Mesenchymal stem cell (in vitro differentiated cells and primary cell): ENCODE measurements at regions not wholly inside any gene's neighbourhood (a gene's known extent, or its start where the extent isn't known, plus 50 kb on each side); places are given as distances from the start of the nearest gene placed in this dataset.

Source experiments
- DNase-seq: peaks from one replicate; pipeline ENCODE4 v3.0.0-alpha.2; 2013
- H2AFZ ChIP-seq: one replicate; pipeline ENCODE4 v1.6.1; 2013; ENCODE audit warnings: low read depth, mild to moderate bottlenecking, control low read depth, inconsistent platforms, low read length, moderate library complexity
- H2AK5ac ChIP-seq: 2 replicates; pipeline ENCODE4 v1.6.1; 2013; ENCODE audit warnings: low read length, moderate library complexity, mild to moderate bottlenecking, inconsistent platforms; ENCODE audit not compliant: severe bottlenecking
- H2BK120ac ChIP-seq: one replicate; pipeline ENCODE4 v1.6.1; 2013; ENCODE audit warnings: low read depth, mild to moderate bottlenecking, inconsistent platforms, low read length, moderate library complexity
- H2BK12ac ChIP-seq, 2 experiments: one replicate each; pipeline ENCODE4 v1.6.1; 2013; ENCODE audit warnings: inconsistent platforms in 2 of 2, low read length in 2 of 2, mild to moderate bottlenecking in 2 of 2, moderate library complexity in 2 of 2, control low read depth in 1 of 2
- H2BK15ac ChIP-seq: one replicate; pipeline ENCODE4 v1.6.1; 2013; ENCODE audit warnings: mild to moderate bottlenecking, low read depth, inconsistent platforms; ENCODE audit not compliant: poor library complexity, severe bottlenecking
- H2BK5ac ChIP-seq: 2 replicates; pipeline ENCODE4 v1.6.1; 2013; ENCODE audit warnings: low read depth, mild to moderate bottlenecking, low read length, control low read depth, inconsistent platforms; ENCODE audit not compliant: poor library complexity, severe bottlenecking
- H3K14ac ChIP-seq, 2 experiments: one replicate each; pipeline ENCODE4 v1.6.1; 2013; ENCODE audit warnings: inconsistent platforms in 2 of 2, low read length in 2 of 2, control low read depth in 1 of 2, mild to moderate bottlenecking in 1 of 2, moderate library complexity in 1 of 2
- H3K18ac ChIP-seq, 2 experiments: one replicate each; pipeline ENCODE4 v1.6.1; 2013; ENCODE audit warnings: inconsistent platforms in 2 of 2, low read length in 2 of 2, control low read depth in 1 of 2, low read depth in 1 of 2, mild to moderate bottlenecking in 1 of 2
- H3K23ac ChIP-seq, 2 experiments: one replicate each; pipeline ENCODE4 v1.6.1; 2013; ENCODE audit warnings: inconsistent platforms in 2 of 2, low read length in 2 of 2, mild to moderate bottlenecking in 2 of 2, moderate library complexity in 2 of 2, control low read depth in 1 of 2
- H3K27ac ChIP-seq: 2 replicates; pipeline ENCODE4 v1.5.1; 2013; ENCODE audit warnings: mild to moderate bottlenecking, moderate library complexity, low read length, control low read depth, inconsistent platforms; ENCODE audit not compliant: poor library complexity, severe bottlenecking
- H3K27me3 ChIP-seq, 2 experiments: 2 replicates each; pipeline versions ENCODE4 v1.6.1 to v1.7.0; 2013; ENCODE audit warnings: low read length in 2 of 2, mild to moderate bottlenecking in 2 of 2, moderate library complexity in 2 of 2, control low read depth in 1 of 2, inconsistent platforms in 1 of 2; ENCODE audit not compliant: control insufficient read depth in 1 of 2, insufficient read depth in 1 of 2
- H3K36me3 ChIP-seq, 2 experiments: 2 replicates each; pipeline versions ENCODE4 v1.6.1 to v1.7.0; 2013; ENCODE audit warnings: low read length in 2 of 2, control low read depth in 1 of 2, inconsistent platforms in 1 of 2, low read depth in 1 of 2, mild to moderate bottlenecking in 1 of 2; ENCODE audit not compliant: insufficient read depth in 2 of 2, control insufficient read depth in 1 of 2
- H3K4ac ChIP-seq, 2 experiments: one replicate each; pipeline ENCODE4 v1.6.1; 2013; ENCODE audit warnings: inconsistent platforms in 2 of 2, low read length in 2 of 2, mild to moderate bottlenecking in 2 of 2, moderate library complexity in 2 of 2, control low read depth in 1 of 2, low read depth in 1 of 2
- H3K4me1 ChIP-seq: 2 replicates; pipeline ENCODE4 v1.6.1; 2013; ENCODE audit warnings: low read depth, low read length, control low read depth; ENCODE audit not compliant: control insufficient read depth, insufficient read depth
- H3K4me2 ChIP-seq: 2 replicates; pipeline ENCODE4 v1.6.1; 2013; ENCODE audit warnings: low read length, mild to moderate bottlenecking, inconsistent platforms; ENCODE audit not compliant: poor library complexity, severe bottlenecking
- H3K4me3 ChIP-seq, 2 experiments: 2 replicates each; pipeline versions ENCODE4 v1.5.1 to v1.7.0; 2013; ENCODE audit warnings: low read length in 2 of 2, mild to moderate bottlenecking in 2 of 2, control low read depth in 1 of 2, low read depth in 1 of 2; ENCODE audit not compliant: insufficient read depth in 1 of 2
- H3K79me1 ChIP-seq: replicated peaks from 2 replicates; pipeline ENCODE4 v1.6.1; 2013; ENCODE audit warnings: mild to moderate bottlenecking, control low read depth, low read length, inconsistent platforms; ENCODE audit not compliant: poor library complexity, severe bottlenecking
- H3K9ac ChIP-seq: 2 replicates; pipeline ENCODE4 v1.7.0; 2013; ENCODE audit warnings: mild to moderate bottlenecking, low read length, moderate library complexity
- H3K9me3 ChIP-seq: 2 replicates; pipeline ENCODE4 v1.7.0; 2013; ENCODE audit warnings: mild to moderate bottlenecking, low read length; ENCODE audit not compliant: control insufficient read depth
- H4K8ac ChIP-seq: one replicate; pipeline ENCODE4 v1.6.1; 2013; ENCODE audit warnings: inconsistent platforms, mild to moderate bottlenecking, low read length, moderate library complexity
- H4K91ac ChIP-seq: one replicate; pipeline ENCODE4 v1.6.1; 2013; ENCODE audit warnings: mild to moderate bottlenecking, low read length, inconsistent platforms
- WGBS: methylation state at CpG from one replicate; pipeline ENCODE4 v1.1.7; 2013; ENCODE audit warnings: mixed read lengths; 5-methylcytosine and 5-hydroxymethylcytosine counted together

DNA sequence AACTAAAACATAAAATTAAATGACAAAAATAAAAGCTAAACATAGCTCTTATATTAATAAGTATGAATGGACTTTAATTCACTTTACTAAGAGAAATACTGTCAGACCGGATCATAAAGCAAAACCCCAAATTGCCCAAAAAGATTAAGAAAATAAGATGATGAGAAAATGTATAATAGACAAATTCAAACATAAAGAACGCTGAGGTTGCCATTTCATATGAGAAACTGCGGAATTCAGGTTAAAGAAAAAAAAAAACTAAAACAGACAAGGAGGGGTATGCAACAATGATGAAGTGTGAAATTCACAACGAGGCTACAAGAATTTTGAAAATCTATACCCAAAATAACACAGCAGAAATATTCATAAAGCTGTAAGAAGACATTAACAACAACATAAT, 133.6 kb upstream of the JUN start:
- peaks cover 10% of the 10 kb centered on the region for H3K9me3 ChIP-seq
- H2BK120ac ChIP-seq: no peak overlapping the region
- WGBS: 100% methylated on average over 2 of the region's 4 CpGs
- no peak overlapping the region for H2BK15ac ChIP-seq
- no peak overlapping the region for H3K4me2 ChIP-seq
- no peak overlapping the region for H2BK12ac ChIP-seq
- no peak overlapping the region for H3K14ac ChIP-seq
- no peak overlapping the region for H2AK5ac ChIP-seq
- no peak for DNase-seq
- H3K4ac ChIP-seq: no peak overlapping the region
- no peak overlapping the region for H2BK5ac ChIP-seq
- no peak overlapping the region for H3K9ac ChIP-seq
- H3K27me3 ChIP-seq: no peaks in the 10 kb centered on the region
- H3K4me3 ChIP-seq: no peak overlapping the region
- no peaks in the 10 kb centered on the region for H3K79me1 ChIP-seq
- H4K8ac ChIP-seq: no peak overlapping the region
- H3K27ac ChIP-seq: no peak overlapping the region
- no peak overlapping the region for H2AFZ ChIP-seq
- H3K23ac ChIP-seq: no peak overlapping the region
- H3K4me1 ChIP-seq: peaks cover 5% of the 10 kb centered on the region
- no peak overlapping the region for H4K91ac ChIP-seq
- H3K18ac ChIP-seq: no peak overlapping the region
- no peaks in the 10 kb centered on the region for H3K36me3 ChIP-seq

- Histone ChIP-seq H3K14ac (peak overlapping the region in 1 of 2 experiments; percentile 0), H3K23ac (peak overlapping the region in 1 of 2 experiments; percentile 6), H2BK5ac (no peak overlapping the region), H3K4me2 (no peak overlapping the region), H3K27me3 (no peaks in the 10 kb centered on the region), H3K4me1 (peaks cover 5% of the 10 kb centered on the region), H4K8ac (peak overlapping the region; percentile 70), H3K9ac (no peak overlapping the region), H2BK120ac (no peak overlapping the region), H3K4ac (no peak overlapping the region), H4K91ac (peak overlapping the region; percentile 34), H3K36me3 (no peaks in the 10 kb centered on the region), H2AFZ (no peak overlapping the region), H2BK15ac (no peak overlapping the region), H3K4me3 (no peak overlapping the region), H3K79me1 (no peaks in the 10 kb centered on the region), H2AK5ac (peak overlapping the region; percentile 46), H2BK12ac (peak overlapping the region in 1 of 2 experiments; percentile 40), H3K18ac (peak overlapping the region in 1 of 2 experiments; percentile 46), H3K9me3 (peaks cover 10% of the 10 kb centered on the region), H3K27ac (no peak overlapping the region)
- 88% methylated on average over 9 of the region's 9 CpGs for WGBS
- no peak for DNase-seq
These were observed 135.5 kb upstream of the JUN start for GRCh38 chr1:58919226-58919958.

GRCh38 chr1:58919959-58920321, 136.1 kb upstream of the JUN start:
- peak overlapping the region in 1 of 2 experiments; percentile 9 for H3K18ac ChIP-seq
- H4K91ac ChIP-seq: no peak overlapping the region
- H2BK15ac ChIP-seq: no peak overlapping the region
- no peak overlapping the region for H2BK120ac ChIP-seq
- no peak overlapping the region for H3K4me2 ChIP-seq
- no peak overlapping the region for H3K4ac ChIP-seq
- no peak overlapping the region for H3K4me3 ChIP-seq
- H2AK5ac ChIP-seq: no peak overlapping the region
- H3K27ac ChIP-seq: no peak overlapping the region
- H3K79me1 ChIP-seq: no peaks in the 10 kb centered on the region
- H3K9me3 ChIP-seq: peaks cover 8% of the 10 kb centered on the region
- H2AFZ ChIP-seq: no peak overlapping the region
- H3K23ac ChIP-seq: no peak overlapping the region
- H3K9ac ChIP-seq: no peak overlapping the region
- H3K27me3 ChIP-seq: no peaks in the 10 kb centered on the region
- H3K36me3 ChIP-seq: no peaks in the 10 kb centered on the region
- 94% methylated on average over 4 of the region's 4 CpGs for WGBS
- H3K14ac ChIP-seq: no peak overlapping the region
- H3K4me1 ChIP-seq: peaks cover 5% of the 10 kb centered on the region
- DNase-seq: no peak
- H2BK5ac ChIP-seq: no peak overlapping the region
- no peak overlapping the region for H4K8ac ChIP-seq
- peak overlapping the region in 1 of 2 experiments; percentile 21 for H2BK12ac ChIP-seq

DNA sequence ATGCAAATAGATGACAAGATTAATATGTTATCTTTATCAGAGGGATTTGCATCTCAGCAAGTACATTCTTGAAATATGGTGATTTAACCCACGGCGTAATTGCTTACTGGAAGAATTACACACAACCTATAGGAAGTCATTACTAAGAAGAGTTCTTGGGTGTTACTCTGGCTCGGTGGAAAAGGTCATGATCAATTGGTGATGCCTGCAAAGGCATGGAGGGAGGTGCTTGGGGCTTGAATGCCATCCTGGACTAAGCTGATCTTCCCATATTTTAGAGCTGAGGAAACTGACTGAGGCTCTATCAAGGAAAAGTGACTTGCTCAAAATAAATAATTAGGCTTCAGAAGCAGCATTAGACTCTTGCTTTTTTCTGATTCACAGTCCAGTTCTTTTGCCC, 137.5 kb upstream of the JUN start:
- Histone ChIP-seq H2AFZ (no peak overlapping the region), H2BK120ac (no peak overlapping the region), H3K27ac (no peak overlapping the region), H2BK5ac (no peak overlapping the region), H3K23ac (no peak overlapping the region), H2BK12ac (no peak overlapping the region), H3K36me3 (no peaks in the 10 kb centered on the region), H3K4me1 (peaks cover 5% of the 10 kb centered on the region), H3K27me3 (no peaks in the 10 kb centered on the region), H3K14ac (no peak overlapping the region), H3K9ac (no peak overlapping the region), H4K91ac (no peak overlapping the region), H3K4me3 (no peak overlapping the region), H2BK15ac (no peak overlapping the region), H3K18ac (no peak overlapping the region), H3K4me2 (no peak overlapping the region), H2AK5ac (no peak overlapping the region), H3K9me3 (no peaks in the 10 kb centered on the region), H4K8ac (no peak overlapping the region), H3K79me1 (no peaks in the 10 kb centered on the region), H3K4ac (no peak overlapping the region)
- 96% methylated on average over 2 of the region's 3 CpGs for WGBS
- no peak for DNase-seq
